Naive B cell (primary cell): ENCODE measurements at regions not wholly inside any gene's neighbourhood (a gene's known extent, or its start where the extent isn't known, plus 50 kb on each side); places are given as distances from the start of the nearest gene placed in this dataset.

ENCODE experiments used
- ATAC-seq, 2 donors: fragments of 150-1000 bp; cut with Tn5 transposase; 2 replicates each; pipeline ENCODE4 v1.10.0; 2021; ENCODE audit warnings: low read depth in 2 of 2, mild to moderate bottlenecking in 2 of 2, moderate library complexity in 2 of 2
- DNase-seq: peaks from one replicate; pipeline ENCODE4 v3.0.0; 2022
- H3K27ac Mint-ChIP-seq, 6 donors: one replicate each; pipeline ENCODE4 v1.8.0; 2020 to 2022; ENCODE audit warnings: mild to moderate bottlenecking in 6 of 6, mixed read lengths in 6 of 6, moderate library complexity in 5 of 6, inconsistent platforms in 2 of 6
- H3K27me3 Mint-ChIP-seq, 3 donors: one replicate each; pipeline ENCODE4 v1.8.0; 2021 to 2022; ENCODE audit warnings: mixed read lengths in 3 of 3, mild to moderate bottlenecking in 1 of 3
- H3K36me3 Mint-ChIP-seq, 2 donors: one replicate each; pipeline ENCODE4 v1.8.0; 2020 to 2022; ENCODE audit warnings: mixed read lengths in 2 of 2, inconsistent platforms in 1 of 2, mild to moderate bottlenecking in 1 of 2
- H3K4me1 Mint-ChIP-seq, 3 donors: one replicate each; pipeline ENCODE4 v1.8.0; 2020 to 2022; ENCODE audit warnings: mixed read lengths in 3 of 3, inconsistent platforms in 1 of 3, mild to moderate bottlenecking in 1 of 3, moderate library complexity in 1 of 3
- H3K4me3 Mint-ChIP-seq, 8 donors: one replicate each; pipeline ENCODE4 v1.8.0; 2020 to 2022; ENCODE audit warnings: mild to moderate bottlenecking in 8 of 8, mixed read lengths in 8 of 8, moderate library complexity in 8 of 8, inconsistent platforms in 2 of 8
- H3K9me3 Mint-ChIP-seq, 7 donors: one replicate each; pipeline ENCODE4 v1.8.0; 2020 to 2022; ENCODE audit warnings: mixed read lengths in 7 of 7, mild to moderate bottlenecking in 5 of 7, inconsistent platforms in 2 of 7, moderate library complexity in 1 of 7

GRCh38 chr21:35692311-35692710 lies 368.0 kb downstream of the SETD4 start:
- H3K4me3 Mint-ChIP-seq, result no peak overlapping the region
- H3K4me1 Mint-ChIP-seq, result no peaks in the 10 kb centered on the region
- no peaks in the 10 kb centered on the region for H3K36me3 Mint-ChIP-seq
- H3K9me3 Mint-ChIP-seq, result peaks cover 0 to 5% (median 0%) of the 10 kb centered on the region in 7 donors
- no peak for DNase-seq
- H3K27me3 Mint-ChIP-seq, result peaks cover 18 to 24% (median 22%) of the 10 kb centered on the region in 3 donors
- H3K27ac Mint-ChIP-seq, result no peak overlapping the region
- ATAC-seq, result no peak

- no peak overlapping the region for H3K4me3 Mint-ChIP-seq
- ATAC-seq, result no peak
- H3K4me1 Mint-ChIP-seq, result no peaks in the 10 kb centered on the region
- no peak for DNase-seq
- H3K27ac Mint-ChIP-seq, result no peak overlapping the region
- peaks cover 0 to 5% (median 0%) of the 10 kb centered on the region in 7 donors for H3K9me3 Mint-ChIP-seq
- H3K27me3 Mint-ChIP-seq, result peaks cover 24 to 35% (median 27%) of the 10 kb centered on the region in 3 donors
- no peaks in the 10 kb centered on the region for H3K36me3 Mint-ChIP-seq
Measured at GRCh38 chr21:35690436-35690835, 369.9 kb downstream of the SETD4 start.

- H3K36me3 Mint-ChIP-seq, result no peaks in the 10 kb centered on the region
- H3K4me1 Mint-ChIP-seq, result no peaks in the 10 kb centered on the region
- no peak overlapping the region for H3K27ac Mint-ChIP-seq
- ATAC-seq (no peak), DNase-seq (no peak)
- no peak overlapping the region for H3K4me3 Mint-ChIP-seq
- H3K9me3 Mint-ChIP-seq, result peaks cover 0 to 1% (median 0%) of the 10 kb centered on the region in 7 donors
- peaks cover 35 to 53% (median 46%) of the 10 kb centered on the region in 3 donors for H3K27me3 Mint-ChIP-seq
Measured at GRCh38 chr21:35686156-35686555, 374.2 kb downstream of the SETD4 start.

GRCh38 chr21:35683664-35684304 lies 376.5 kb downstream of the SETD4 start:
- no peak for DNase-seq
- ATAC-seq, result no peak
- Mint-ChIP-seq H3K27ac (no peak overlapping the region), H3K9me3 (peaks cover 0 to 1% (median 0%) of the 10 kb centered on the region in 7 donors), H3K36me3 (no peaks in the 10 kb centered on the region), H3K4me3 (no peak overlapping the region), H3K27me3 (peaks cover 27 to 57% (median 44%) of the 10 kb centered on the region in 3 donors), H3K4me1 (no peaks in the 10 kb centered on the region)

GRCh38 chr21:35682904-35683549 lies 377.3 kb downstream of the SETD4 start:
- DNase-seq (no peak), ATAC-seq (no peak)
- Mint-ChIP-seq H3K9me3 (peaks cover 0 to 4% (median 0%) of the 10 kb centered on the region in 7 donors), H3K36me3 (no peaks in the 10 kb centered on the region), H3K4me1 (no peaks in the 10 kb centered on the region), H3K4me3 (no peak overlapping the region), H3K27ac (no peak overlapping the region), H3K27me3 (peaks cover 30 to 58% (median 46%) of the 10 kb centered on the region in 3 donors)

GRCh38 chr21:35681946-35682345 lies 378.4 kb downstream of the SETD4 start:
- Mint-ChIP-seq H3K27me3 (peaks cover 25 to 57% (median 36%) of the 10 kb centered on the region in 3 donors), H3K9me3 (peaks cover 0 to 4% (median 0%) of the 10 kb centered on the region in 7 donors), H3K27ac (no peak overlapping the region), H3K4me1 (no peaks in the 10 kb centered on the region), H3K36me3 (no peaks in the 10 kb centered on the region), H3K4me3 (no peak overlapping the region)
- DNase-seq, result no peak
- no peak for ATAC-seq

GRCh38 chr21:35679076-35679475 lies 381.2 kb downstream of the SETD4 start:
- Mint-ChIP-seq H3K27ac (no peak overlapping the region), H3K4me3 (no peak overlapping the region), H3K4me1 (no peaks in the 10 kb centered on the region), H3K36me3 (no peaks in the 10 kb centered on the region), H3K9me3 (peaks cover 0 to 4% (median 0%) of the 10 kb centered on the region in 7 donors), H3K27me3 (peaks cover 17 to 51% (median 33%) of the 10 kb centered on the region in 3 donors)
- no peak for DNase-seq
- no peak for ATAC-seq

GRCh38 chr21:35678393-35678792 lies 381.9 kb downstream of the SETD4 start:
- ATAC-seq, result no peak
- H3K27me3 Mint-ChIP-seq, result peaks cover 17 to 51% (median 33%) of the 10 kb centered on the region in 3 donors
- no peaks in the 10 kb centered on the region for H3K36me3 Mint-ChIP-seq
- no peak for DNase-seq
- H3K4me3 Mint-ChIP-seq, result no peak overlapping the region
- peaks cover 0 to 4% (median 0%) of the 10 kb centered on the region in 7 donors for H3K9me3 Mint-ChIP-seq
- H3K27ac Mint-ChIP-seq, result no peak overlapping the region
- no peaks in the 10 kb centered on the region for H3K4me1 Mint-ChIP-seq

- no peaks in the 10 kb centered on the region for H3K36me3 Mint-ChIP-seq
- H3K9me3 Mint-ChIP-seq, result peaks cover 0 to 4% (median 0%) of the 10 kb centered on the region in 7 donors
- H3K4me1 Mint-ChIP-seq, result no peaks in the 10 kb centered on the region
- DNase-seq (no peak), ATAC-seq (no peak)
- H3K27me3 Mint-ChIP-seq, result peaks cover 17 to 44% (median 27%) of the 10 kb centered on the region in 3 donors
- H3K4me3 Mint-ChIP-seq, result no peak overlapping the region
- H3K27ac Mint-ChIP-seq, result no peak overlapping the region
Measured at GRCh38 chr21:35677298-35677841, 383.0 kb downstream of the SETD4 start.

GRCh38 chr21:35674895-35675470 lies 385.3 kb downstream of the SETD4 start:
- H3K36me3 Mint-ChIP-seq, result no peaks in the 10 kb centered on the region
- peaks cover 0 to 4% (median 0%) of the 10 kb centered on the region in 7 donors for H3K9me3 Mint-ChIP-seq
- no peak overlapping the region for H3K4me3 Mint-ChIP-seq
- H3K27me3 Mint-ChIP-seq, result peaks cover 11 to 27% (median 14%) of the 10 kb centered on the region in 3 donors
- no peak for ATAC-seq
- DNase-seq, result no peak
- no peaks in the 10 kb centered on the region for H3K4me1 Mint-ChIP-seq
- no peak overlapping the region for H3K27ac Mint-ChIP-seq

- Mint-ChIP-seq H3K4me3 (no peak overlapping the region), H3K4me1 (no peaks in the 10 kb centered on the region), H3K27me3 (peaks cover 7 to 33% (median 14%) of the 10 kb centered on the region in 3 donors), H3K36me3 (no peaks in the 10 kb centered on the region), H3K27ac (no peak overlapping the region), H3K9me3 (peaks cover 0 to 4% (median 0%) of the 10 kb centered on the region in 7 donors)
- DNase-seq (no peak), ATAC-seq (no peak)
Measured at GRCh38 chr21:35674091-35674671, 386.1 kb downstream of the SETD4 start.

- no peaks in the 10 kb centered on the region for H3K36me3 Mint-ChIP-seq
- H3K4me3 Mint-ChIP-seq, result no peak overlapping the region
- peaks cover 4 to 32% (median 13%) of the 10 kb centered on the region in 3 donors for H3K27me3 Mint-ChIP-seq
- H3K4me1 Mint-ChIP-seq, result no peaks in the 10 kb centered on the region
- DNase-seq (no peak), ATAC-seq (no peak)
- peaks cover 0 to 4% (median 0%) of the 10 kb centered on the region in 7 donors for H3K9me3 Mint-ChIP-seq
- no peak overlapping the region for H3K27ac Mint-ChIP-seq
Measured at GRCh38 chr21:35672313-35672712, 388.0 kb downstream of the SETD4 start.

GRCh38 chr21:35664683-35665082 lies 395.6 kb downstream of the SETD4 start:
- H3K27me3 Mint-ChIP-seq, result peaks cover 12 to 22% (median 13%) of the 10 kb centered on the region in 3 donors
- DNase-seq (no peak), ATAC-seq (no peak)
- no peak overlapping the region for H3K27ac Mint-ChIP-seq
- H3K36me3 Mint-ChIP-seq, result no peaks in the 10 kb centered on the region
- peaks cover 0 to 5% (median 0%) of the 10 kb centered on the region in 7 donors for H3K9me3 Mint-ChIP-seq
- no peak overlapping the region for H3K4me3 Mint-ChIP-seq
- no peaks in the 10 kb centered on the region for H3K4me1 Mint-ChIP-seq
